ENCODE measurements at regions not wholly inside any gene's neighbourhood (a gene's known extent, or its start where the extent isn't known, plus 50 kb on each side); places are given as distances from the start of the nearest gene placed in this dataset.

- DNase-seq (ENCODE audit: low read depth in 4 of 4, low spot score in 3 of 4) = no peak
Observed at GRCh38 chr21:35585878-35586277, 474.4 kb downstream of the SETD4 start.

DNA sequence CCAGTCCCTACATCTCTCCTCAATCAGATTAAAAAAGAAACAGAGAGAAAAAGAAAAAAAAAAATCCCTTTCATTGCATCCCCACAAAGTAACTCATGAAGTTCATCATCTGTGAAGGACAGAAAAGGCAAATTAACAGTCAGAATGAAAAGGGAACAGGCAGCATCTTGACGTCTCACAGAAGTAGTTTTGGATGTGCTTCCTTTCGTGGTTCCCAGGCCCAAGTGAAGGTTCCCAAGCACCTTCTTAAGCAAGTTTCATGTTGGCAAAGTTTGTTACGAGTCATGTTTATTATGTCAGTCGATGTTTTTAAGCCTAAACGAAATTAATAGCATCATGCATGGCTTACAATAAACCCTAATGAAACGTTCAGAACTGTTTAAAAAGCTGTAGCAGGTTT lies 475.2 kb downstream of the SETD4 start:
- DNase-seq (ENCODE audit: low read depth in 4 of 4, low spot score in 3 of 4) = no peak

DNA sequence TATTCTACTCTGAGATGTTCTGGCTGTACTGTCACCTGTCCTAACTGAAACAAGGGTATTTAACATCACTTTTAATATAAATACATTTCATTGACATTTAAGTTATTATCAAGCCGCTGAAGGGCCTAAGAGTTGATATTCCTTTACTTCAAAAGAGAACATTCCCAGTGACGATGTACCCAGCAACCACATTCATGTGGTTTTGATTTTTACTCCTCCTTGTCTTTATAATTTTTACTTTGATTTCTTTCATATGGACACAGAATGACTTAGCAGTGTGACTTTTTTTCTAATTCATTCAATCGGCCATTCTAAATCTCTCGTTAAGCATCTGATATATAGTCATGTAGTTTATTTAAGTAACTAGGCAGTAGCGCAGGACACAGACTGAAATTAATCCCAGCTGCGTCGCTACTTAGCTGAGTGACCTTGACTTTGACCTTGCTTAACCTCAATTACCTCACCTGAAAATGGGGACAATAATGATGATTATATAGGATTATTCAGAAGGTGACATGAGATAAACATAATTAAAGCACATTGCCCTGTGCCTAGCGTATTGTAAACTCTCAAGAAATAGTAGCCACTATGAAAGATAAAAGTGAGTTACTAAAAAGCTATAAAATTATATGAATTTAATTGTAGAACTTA lies 476.6 kb downstream of the SETD4 start:
- DNase-seq (ENCODE audit: low read depth in 4 of 4, low spot score in 3 of 4) = no peak

DNA sequence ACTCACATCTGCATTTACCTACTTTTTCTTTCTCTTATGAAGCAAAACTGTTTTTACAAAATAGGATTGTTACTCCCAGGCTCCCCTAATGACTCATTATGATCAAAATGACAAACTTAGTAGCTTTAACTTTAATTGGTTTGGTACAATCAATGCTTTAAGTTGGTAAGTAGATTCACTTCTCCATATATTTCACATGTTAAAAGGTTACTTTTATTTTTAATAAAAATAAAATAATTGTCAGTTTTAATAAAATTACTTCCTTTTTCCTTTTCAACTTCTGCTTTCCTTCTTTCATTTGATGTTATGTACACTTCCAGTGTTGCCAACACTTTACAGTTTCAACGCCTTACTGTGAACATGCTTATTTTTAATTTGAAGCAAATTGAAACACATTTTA lies 477.6 kb downstream of the SETD4 start:
- no peak for DNase-seq (ENCODE audit: low read depth in 4 of 4, low spot score in 3 of 4)

DNA sequence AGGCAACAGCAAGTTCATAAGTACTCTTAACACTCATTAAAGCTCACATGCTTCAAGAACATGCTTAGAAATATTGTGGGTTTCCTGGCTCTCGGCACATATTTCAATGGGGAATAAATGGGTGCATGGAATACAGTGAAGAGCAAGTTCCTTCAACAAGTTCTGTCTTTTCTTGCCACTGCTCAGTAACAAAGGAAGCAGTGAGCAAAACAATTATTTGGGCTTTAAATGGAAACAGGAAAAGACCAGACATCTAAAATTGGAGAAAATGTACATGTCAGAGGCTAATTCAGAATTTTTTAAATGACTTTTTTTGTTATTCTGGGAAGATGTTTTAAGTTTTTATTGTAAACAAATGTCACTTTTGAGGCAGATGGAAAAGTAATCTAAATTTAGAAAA lies 478.7 kb downstream of the SETD4 start:
- DNase-seq (ENCODE audit: low read depth in 4 of 4, low spot score in 3 of 4) = no peak

DNA sequence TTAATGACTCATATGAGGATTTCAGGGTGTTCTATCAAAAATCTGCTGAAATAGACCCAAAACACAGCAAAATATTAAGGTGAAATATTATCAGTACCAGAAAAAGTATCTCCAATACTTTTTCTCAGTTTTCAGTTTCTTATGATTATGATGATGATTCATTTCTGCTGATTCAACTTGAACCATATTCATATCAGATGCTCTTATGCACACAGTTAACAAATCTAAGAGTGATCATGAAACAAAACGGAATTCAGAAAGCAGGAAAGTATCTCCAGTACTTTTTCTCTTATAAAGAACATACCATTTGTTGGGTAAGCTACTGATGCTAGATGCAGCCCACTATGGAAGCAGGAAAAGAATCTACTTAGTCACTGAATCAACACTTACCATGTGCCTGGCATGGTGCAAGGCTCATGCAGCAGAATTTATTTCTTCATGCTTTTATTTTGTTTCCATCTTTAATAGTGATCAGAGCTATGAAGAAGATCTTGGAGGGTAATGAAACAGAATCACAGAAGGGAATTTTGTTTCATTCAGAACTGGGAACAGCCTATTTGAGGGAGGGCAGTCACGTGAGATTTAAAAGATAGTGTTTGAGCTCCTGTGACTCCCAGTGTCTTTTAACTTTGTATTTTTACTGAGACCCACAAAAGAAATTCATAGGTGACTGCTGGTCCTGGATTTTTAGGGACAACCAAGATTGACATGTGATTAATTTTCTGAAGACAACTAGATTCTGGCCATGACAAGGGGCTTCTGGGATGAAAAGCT lies 480.6 kb downstream of the SETD4 start:
- DNase-seq (ENCODE audit: low read depth in 4 of 4, low spot score in 3 of 4) = no peak

GRCh38 chr21:35578831-35579471 lies 481.4 kb downstream of the SETD4 start:
- no peak for DNase-seq (ENCODE audit: low read depth in 4 of 4, low spot score in 3 of 4)

DNA sequence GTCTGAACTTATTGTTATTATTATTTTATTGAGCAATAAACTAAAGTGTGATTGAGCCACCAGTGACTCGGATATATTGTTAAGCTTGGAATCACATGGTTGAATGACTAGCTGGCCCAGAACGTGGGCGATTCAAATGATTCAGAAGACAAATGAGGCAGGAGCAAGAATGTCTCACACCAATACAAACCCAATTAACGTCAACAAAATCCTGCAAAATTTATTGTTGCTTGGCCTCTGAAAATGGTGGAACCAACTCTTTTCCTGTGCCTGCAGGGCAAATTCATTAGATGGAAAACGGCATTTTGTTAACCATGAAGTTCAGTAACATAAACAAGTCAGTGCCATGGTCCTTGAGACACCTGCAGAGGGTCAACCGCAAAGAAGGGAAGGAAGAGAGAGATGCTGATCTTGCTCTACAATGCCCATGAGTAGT lies 482.0 kb downstream of the SETD4 start:
- DNase-seq (ENCODE audit: low read depth in 4 of 4, low spot score in 3 of 4) = no peak

- DNase-seq (ENCODE audit: low read depth in 4 of 4, low spot score in 3 of 4) = peak in 2 of 4 donors; percentile 2 to 22
Observed at GRCh38 chr21:35575280-35575915, 484.9 kb downstream of the SETD4 start.

- DNase-seq (ENCODE audit: low read depth in 4 of 4, low spot score in 3 of 4) = no peak
Observed at GRCh38 chr21:35573472-35574374, 486.6 kb downstream of the SETD4 start.

- DNase-seq (ENCODE audit: low read depth in 4 of 4, low spot score in 3 of 4) = no peak
Observed at GRCh38 chr21:35571910-35572309, 488.4 kb downstream of the SETD4 start.

DNA sequence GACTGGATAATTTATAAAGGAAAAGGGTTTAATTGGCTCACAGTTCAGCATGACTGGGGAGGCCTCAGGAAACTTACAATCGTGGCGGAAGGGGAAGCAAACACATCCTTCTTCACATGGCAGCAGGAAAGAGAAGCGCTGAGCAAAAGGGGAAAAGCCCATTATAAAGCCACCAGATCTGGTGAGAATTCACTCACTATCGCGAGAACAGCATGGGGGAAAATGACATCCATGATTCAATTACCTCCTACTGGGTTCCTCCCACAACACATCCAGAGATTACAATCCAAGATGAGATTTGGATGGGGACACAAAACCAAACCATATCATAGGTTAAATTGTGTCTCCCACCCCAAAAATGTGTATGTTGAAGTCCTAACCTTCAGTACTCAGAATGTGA lies 491.7 kb downstream of the SETD4 start:
- no peak for DNase-seq (ENCODE audit: low read depth in 4 of 4, low spot score in 3 of 4)

- no peak for DNase-seq (ENCODE audit: low read depth in 4 of 4, low spot score in 3 of 4)
Observed at GRCh38 chr21:35566874-35567273, 493.5 kb downstream of the SETD4 start.

DNA sequence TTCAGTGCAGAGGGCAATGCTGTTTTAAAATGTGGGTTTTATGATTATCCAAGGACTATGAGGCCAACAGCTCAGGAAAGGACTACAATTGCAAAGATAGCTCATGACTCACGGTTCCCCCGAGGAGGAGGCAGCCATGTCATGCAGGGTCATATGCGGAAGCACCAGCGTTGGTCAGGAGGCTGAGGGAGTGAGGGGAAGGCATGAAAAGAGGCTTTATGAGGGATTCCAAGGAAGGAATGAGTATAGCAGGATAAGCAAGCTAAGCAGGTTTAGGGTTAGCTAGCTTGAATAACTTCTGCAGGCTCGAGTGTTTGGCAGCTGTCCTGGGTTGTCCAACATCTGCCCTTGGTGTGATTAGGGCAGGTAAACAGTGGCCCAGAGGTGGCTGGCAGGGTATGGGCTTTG lies 495.1 kb downstream of the SETD4 start:
- no peak for DNase-seq (ENCODE audit: low read depth in 4 of 4, low spot score in 3 of 4)

GRCh38 chr21:35563885-35564451 lies 496.4 kb downstream of the SETD4 start:
- DNase-seq (ENCODE audit: low read depth in 4 of 4, low spot score in 3 of 4) = no peak

GRCh38 chr21:35562876-35563275 lies 497.4 kb downstream of the SETD4 start:
- no peak for DNase-seq (ENCODE audit: low read depth in 4 of 4, low spot score in 3 of 4)

- no peak for DNase-seq (ENCODE audit: low read depth in 4 of 4, low spot score in 3 of 4)
Observed at GRCh38 chr21:35561116-35561515, 499.2 kb downstream of the SETD4 start.

DNA sequence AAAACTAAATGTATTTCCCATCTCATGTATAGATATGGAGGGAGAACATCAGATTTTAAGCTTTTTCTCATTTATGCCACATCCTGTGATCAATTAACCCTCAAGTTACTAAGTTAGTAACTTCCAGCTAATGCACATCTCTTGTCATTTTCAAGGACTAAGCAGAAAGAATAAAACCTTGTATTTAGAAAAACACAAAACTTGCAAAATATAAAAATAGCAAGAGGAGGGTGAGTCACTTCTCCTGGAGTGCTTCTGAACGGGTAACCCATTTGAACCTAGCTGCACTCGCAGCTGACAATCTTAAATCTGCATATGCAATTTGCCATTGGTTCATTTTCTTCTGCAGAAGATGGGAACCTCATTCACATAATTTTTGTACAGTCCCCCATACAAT lies 500.5 kb downstream of the SETD4 start:
- DNase-seq (ENCODE audit: low read depth in 4 of 4, low spot score in 3 of 4) = no peak

GRCh38 chr21:35559128-35559828 lies 501.0 kb downstream of the SETD4 start:
- no peak for DNase-seq (ENCODE audit: low read depth in 4 of 4, low spot score in 3 of 4)

Measured in right renal pelvis (tissue), 4 donors.